AG04449 (cell line): ENCODE measurements at regions not wholly inside any gene's neighbourhood (a gene's known extent, or its start where the extent isn't known, plus 50 kb on each side); places are given as distances from the start of the nearest gene placed in this dataset.

Source experiments
- CTCF ChIA-PET: fragments of 350-600 bp; formaldehyde crosslinking; extraction: SDS; loops from one replicate; lab custom pipeline; 2021; ENCODE audit warnings: antibody characterized with exemption; lab: Yijun Ruan, JAX
- POLR2A ChIA-PET: fragments of 400-600, 350-600 bp; formaldehyde crosslinking; extraction: SDS; loops from one replicate; lab custom pipeline; 2020; ENCODE audit warnings: antibody characterized with exemption, inconsistent platforms; lab: Yijun Ruan, JAX
- DNase-seq: peaks from one replicate; pipeline ENCODE4 v3.0.0-alpha.2; 2010; ENCODE audit warnings: low read depth, low spot score
- H3K4me3 ChIP-seq: 2 replicates; pipeline ENCODE4 v1.5.1; 2011; ENCODE audit warnings: low read depth, mild to moderate bottlenecking, control low read depth, low read length
- CTCF ChIP-seq: IDR thresholded peaks from one replicate; pipeline ENCODE4 v1.5.1; 2011; ENCODE audit warnings: mild to moderate bottlenecking, moderate library complexity, low read length, control low read depth, inconsistent platforms; ENCODE audit not compliant: insufficient read depth; ENCODE audit errors: missing control alignments

GRCh38 chr18:68402784-68403183, 312.1 kb downstream of the TMX3 start:
- POLR2A ChIA-PET, result no interaction called here

GRCh38 chr18:68400889-68401288, 314.0 kb downstream of the TMX3 start:
- no peak for DNase-seq
- ChIA-PET CTCF (no interaction called here), POLR2A (no interaction called here)
- no peak overlapping the region for H3K4me3 ChIP-seq
- no peak for TF ChIP-seq CTCF

More at GRCh38 chr18:68402784-68403183, 312.1 kb downstream of the TMX3 start:
- no peak for TF ChIP-seq CTCF
- H3K4me3 ChIP-seq, result no peak overlapping the region
- CTCF ChIA-PET, result no interaction called here
- no peak for DNase-seq

GRCh38 chr18:68399721-68400120, 315.2 kb downstream of the TMX3 start:
- CTCF ChIA-PET, result no interaction called here
- no peak for TF ChIP-seq CTCF
- POLR2A ChIA-PET, result no interaction called here
- DNase-seq, result no peak
- H3K4me3 ChIP-seq, result no peak overlapping the region

GRCh38 chr18:68397241-68398035, 317.5 kb downstream of the TMX3 start:
- ChIA-PET CTCF (no interaction called here), POLR2A (no interaction called here)
- no peak for DNase-seq
- no peak overlapping the region for H3K4me3 ChIP-seq
- no peak for TF ChIP-seq CTCF

- no peak overlapping the region for H3K4me3 ChIP-seq
- DNase-seq, result no peak
- POLR2A ChIA-PET, result no interaction called here
- no peak for TF ChIP-seq CTCF
- CTCF ChIA-PET, result no interaction called here
These were observed 320.2 kb downstream of the TMX3 start for GRCh38 chr18:68394705-68395104.

GRCh38 chr18:68391801-68392200, 323.1 kb downstream of the TMX3 start:
- DNase-seq, result no peak
- no peak overlapping the region for H3K4me3 ChIP-seq
- CTCF ChIA-PET, result no interaction called here
- TF ChIP-seq CTCF, result no peak
- POLR2A ChIA-PET, result no interaction called here
